Astrocyte (in vitro differentiated cells and primary cell): ENCODE measurements at regions not wholly inside any gene's neighbourhood (a gene's known extent, or its start where the extent isn't known, plus 50 kb on each side); places are given as distances from the start of the nearest gene placed in this dataset.

Experiments used
- DNase-seq: peaks from one replicate; pipeline ENCODE4 v3.0.0-alpha.2; 2010; ENCODE audit warnings: low read depth
- FAIRE-seq: peaks from 2 replicates; lab custom pipeline; 2011; peaks lifted over from hg19 to GRCh38; lab: Jason Lieb, UNC
- H2AFZ ChIP-seq: 2 replicates; pipeline ENCODE4 v1.6.0; 2012; ENCODE audit warnings: low read depth, low read length, inconsistent platforms
- H3K27ac ChIP-seq: 2 replicates; pipeline ENCODE4 v1.5.1; 2011; ENCODE audit warnings: low read depth, low read length, inconsistent platforms
- H3K27me3 ChIP-seq: 2 replicates; pipeline ENCODE4 v1.6.0; 2011; ENCODE audit warnings: low read length, inconsistent platforms; ENCODE audit not compliant: insufficient read depth
- H3K36me3 ChIP-seq: 2 replicates; pipeline ENCODE4 v1.5.1; 2011; ENCODE audit warnings: low read length, inconsistent platforms; ENCODE audit not compliant: insufficient read depth
- H3K4me1 ChIP-seq: 2 replicates; pipeline ENCODE4 v1.5.1; 2011; ENCODE audit warnings: low read length, inconsistent platforms; ENCODE audit not compliant: insufficient read depth
- H3K4me2 ChIP-seq: 2 replicates; pipeline ENCODE4 v1.6.0; 2012; ENCODE audit warnings: low read length, inconsistent platforms
- H3K4me3 ChIP-seq: 2 replicates; pipeline ENCODE4 v1.5.1; 2011; ENCODE audit warnings: low read depth, mild to moderate bottlenecking, low read length, inconsistent platforms; ENCODE audit not compliant: insufficient read depth
- H3K79me2 ChIP-seq: 2 replicates; pipeline ENCODE4 v1.6.0; 2012; ENCODE audit warnings: mild to moderate bottlenecking, low read length, inconsistent platforms; ENCODE audit not compliant: insufficient read depth
- H3K9ac ChIP-seq: 2 replicates; pipeline ENCODE4 v1.6.0; 2012; ENCODE audit warnings: mild to moderate bottlenecking, low read length, inconsistent platforms
- H3K9me3 ChIP-seq: 2 replicates; pipeline ENCODE4 v1.5.1; 2012; ENCODE audit warnings: low read depth, mild to moderate bottlenecking, low read length, inconsistent platforms; ENCODE audit not compliant: insufficient read depth
- H4K20me1 ChIP-seq: 2 replicates; pipeline ENCODE4 v1.6.0; 2012; ENCODE audit warnings: low read length, inconsistent platforms; ENCODE audit not compliant: insufficient read depth
- H3K27ac Mint-ChIP-seq: one replicate; pipeline ENCODE4 v1.8.0; 2021; ENCODE audit warnings: mild to moderate bottlenecking, mixed read lengths; ENCODE audit not compliant: unreplicated experiment
- H3K27me3 Mint-ChIP-seq: one replicate; pipeline ENCODE4 v1.8.0; 2021; ENCODE audit warnings: low read depth, mixed read lengths; ENCODE audit not compliant: unreplicated experiment
- H3K36me3 Mint-ChIP-seq: one replicate; pipeline ENCODE4 v1.8.0; 2021; ENCODE audit warnings: low read depth, mixed read lengths; ENCODE audit not compliant: unreplicated experiment
- H3K4me1 Mint-ChIP-seq: one replicate; pipeline ENCODE4 v1.8.0; 2021; ENCODE audit warnings: low read depth, mixed read lengths; ENCODE audit not compliant: unreplicated experiment
- H3K4me3 Mint-ChIP-seq: one replicate; pipeline ENCODE4 v1.8.0; 2021; ENCODE audit warnings: mild to moderate bottlenecking, moderate library complexity, mixed read lengths; ENCODE audit not compliant: unreplicated experiment
- H3K9me3 Mint-ChIP-seq: one replicate; pipeline ENCODE4 v1.8.0; 2021; ENCODE audit warnings: mild to moderate bottlenecking, mixed read lengths; ENCODE audit not compliant: unreplicated experiment
- EZH2 ChIP-seq: IDR thresholded peaks from 2 replicates; pipeline ENCODE4 v1.6.1; 2012; ENCODE audit warnings: mild to moderate bottlenecking, low read length, inconsistent platforms; ENCODE audit not compliant: insufficient read depth
- TF ChIP-seq, protein P1 (sequence below): IDR thresholded peaks from 2 replicates; pipeline ENCODE4 v1.5.1; 2011; ENCODE audit warnings: low read depth, mild to moderate bottlenecking, inconsistent platforms, low read length, moderate library complexity; ENCODE audit not compliant: insufficient read depth

DNA sequence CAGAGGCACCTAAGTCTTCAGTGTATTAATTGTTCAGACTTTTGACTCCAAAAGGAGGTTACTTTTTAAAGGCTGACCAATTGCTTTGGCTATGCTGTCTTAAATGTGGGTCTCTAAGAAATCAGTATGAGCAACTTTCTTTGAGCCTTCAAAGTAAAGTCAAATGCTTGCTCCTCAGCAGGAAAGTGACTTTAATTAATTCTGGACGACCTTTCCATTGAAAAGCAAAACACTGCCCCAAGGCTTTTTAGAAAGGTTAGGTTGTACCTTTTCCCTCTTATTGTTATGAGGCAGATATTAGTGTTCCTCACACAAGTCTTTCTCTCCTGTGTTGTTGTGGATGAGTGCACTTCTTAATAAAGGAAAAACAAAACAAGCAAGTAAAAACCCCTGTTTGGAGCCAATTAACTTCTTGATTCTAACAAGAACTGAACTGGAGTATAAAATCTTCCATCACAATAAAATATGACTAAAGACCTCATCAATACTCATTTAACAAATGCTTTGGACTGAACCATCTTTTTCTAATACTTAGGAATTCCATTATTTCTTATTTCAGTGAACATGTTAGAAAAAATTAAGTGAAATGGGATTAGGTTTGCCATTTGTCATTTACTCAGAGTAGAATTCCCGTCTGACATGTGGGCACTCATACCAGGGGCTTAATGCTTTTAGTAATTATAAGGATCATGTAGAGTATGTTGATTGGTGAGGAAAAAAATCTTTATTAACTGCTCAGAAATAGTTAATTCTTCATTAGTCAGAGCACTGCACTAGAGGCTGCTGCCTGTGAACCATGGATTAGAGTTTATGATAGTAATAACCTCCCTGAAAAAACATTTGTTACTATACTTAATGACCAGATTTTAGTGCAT lies 159.1 kb upstream of the ZNF608 start:
- Histone ChIP-seq H2AFZ (no peak overlapping the region), H3K27me3 (no peaks in the 10 kb centered on the region), H4K20me1 (no peaks in the 10 kb centered on the region), H3K79me2 (no peaks in the 10 kb centered on the region), H3K4me2 (no peak overlapping the region), H3K9ac (no peak overlapping the region), H3K36me3 (no peaks in the 10 kb centered on the region), H3K4me3 (no peak overlapping the region), H3K27ac (no peak overlapping the region), H3K9me3 (no peaks in the 10 kb centered on the region), H3K4me1 (peaks cover 20% of the 10 kb centered on the region)
- Mint-ChIP-seq H3K27me3 (no peaks in the 10 kb centered on the region), H3K27ac (peak overlapping the region; percentile 69), H3K4me1 (peaks cover 64% of the 10 kb centered on the region), H3K4me3 (no peak overlapping the region), H3K36me3 (no peaks in the 10 kb centered on the region), H3K9me3 (no peaks in the 10 kb centered on the region)
- DNase-seq (no peak), FAIRE-seq (no peak)
- TF ChIP-seq EZH2 = no peak
- TF ChIP-seq, protein P1, sequence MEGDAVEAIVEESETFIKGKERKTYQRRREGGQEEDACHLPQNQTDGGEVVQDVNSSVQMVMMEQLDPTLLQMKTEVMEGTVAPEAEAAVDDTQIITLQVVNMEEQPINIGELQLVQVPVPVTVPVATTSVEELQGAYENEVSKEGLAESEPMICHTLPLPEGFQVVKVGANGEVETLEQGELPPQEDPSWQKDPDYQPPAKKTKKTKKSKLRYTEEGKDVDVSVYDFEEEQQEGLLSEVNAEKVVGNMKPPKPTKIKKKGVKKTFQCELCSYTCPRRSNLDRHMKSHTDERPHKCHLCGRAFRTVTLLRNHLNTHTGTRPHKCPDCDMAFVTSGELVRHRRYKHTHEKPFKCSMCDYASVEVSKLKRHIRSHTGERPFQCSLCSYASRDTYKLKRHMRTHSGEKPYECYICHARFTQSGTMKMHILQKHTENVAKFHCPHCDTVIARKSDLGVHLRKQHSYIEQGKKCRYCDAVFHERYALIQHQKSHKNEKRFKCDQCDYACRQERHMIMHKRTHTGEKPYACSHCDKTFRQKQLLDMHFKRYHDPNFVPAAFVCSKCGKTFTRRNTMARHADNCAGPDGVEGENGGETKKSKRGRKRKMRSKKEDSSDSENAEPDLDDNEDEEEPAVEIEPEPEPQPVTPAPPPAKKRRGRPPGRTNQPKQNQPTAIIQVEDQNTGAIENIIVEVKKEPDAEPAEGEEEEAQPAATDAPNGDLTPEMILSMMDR = no peak

DNA sequence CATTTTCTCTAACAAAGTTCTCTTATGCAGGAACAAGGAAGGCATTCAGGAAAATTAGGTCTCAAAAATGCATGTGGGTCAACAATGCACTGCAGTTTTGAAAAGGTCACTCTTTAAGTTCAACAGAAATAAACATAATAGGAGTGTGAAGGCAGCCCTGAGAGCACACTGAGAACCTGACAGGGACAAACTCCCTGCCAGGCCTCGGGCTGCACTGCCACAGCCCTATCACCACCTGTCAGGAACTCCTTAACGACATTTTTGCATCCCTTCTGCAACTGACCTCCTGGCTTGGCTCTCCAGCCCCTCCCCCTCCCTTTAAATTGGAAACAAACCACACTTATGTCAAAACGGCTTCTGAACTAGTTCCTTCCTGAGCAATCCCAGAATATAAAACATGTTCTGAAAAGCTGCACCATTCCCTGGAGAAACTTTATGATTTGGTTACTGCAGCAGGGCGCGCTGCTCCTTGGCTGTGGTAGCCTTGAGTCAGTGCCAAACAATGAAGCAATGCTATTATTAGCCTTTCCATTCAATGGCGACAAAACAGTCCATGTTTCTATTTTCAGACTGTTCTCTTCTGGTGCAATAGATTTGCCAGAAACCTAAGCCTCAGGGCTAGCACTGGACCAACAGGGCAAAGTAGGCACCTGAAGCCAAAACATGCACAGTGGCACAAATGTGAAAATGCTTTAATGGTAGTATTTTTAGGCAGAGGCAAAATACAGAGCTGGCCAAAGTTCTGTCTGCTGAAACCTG lies 160.1 kb upstream of the ZNF608 start:
- Histone ChIP-seq H2AFZ (no peak overlapping the region), H3K79me2 (no peaks in the 10 kb centered on the region), H3K27me3 (no peaks in the 10 kb centered on the region), H3K36me3 (no peaks in the 10 kb centered on the region), H3K27ac (no peak overlapping the region), H4K20me1 (no peaks in the 10 kb centered on the region), H3K4me3 (no peak overlapping the region), H3K9ac (no peak overlapping the region), H3K9me3 (no peaks in the 10 kb centered on the region), H3K4me1 (peaks cover 20% of the 10 kb centered on the region), H3K4me2 (peak overlapping the region; percentile 69)
- peak overlapping the region; percentile 36 for H3K4me3 Mint-ChIP-seq
- H3K27me3 Mint-ChIP-seq = no peaks in the 10 kb centered on the region
- peaks cover 66% of the 10 kb centered on the region for H3K4me1 Mint-ChIP-seq
- peak; percentile 90 for FAIRE-seq
- H3K27ac Mint-ChIP-seq = peak overlapping the region; percentile 69
- no peak for TF ChIP-seq EZH2
- TF ChIP-seq, protein P1 = no peak
- no peaks in the 10 kb centered on the region for H3K9me3 Mint-ChIP-seq
- peak; percentile 74 for DNase-seq
- H3K36me3 Mint-ChIP-seq = no peaks in the 10 kb centered on the region
